ENCODE measurements at regions not wholly inside any gene's neighbourhood (a gene's known extent, or its start where the extent isn't known, plus 50 kb on each side); places are given as distances from the start of the nearest gene placed in this dataset.

- H3K27ac ChIP-seq: no peak overlapping the region
- no peak for TF ChIP-seq ZFX (IDR thresholded peaks at IDR 0.05)
- TF ChIP-seq, protein P1, sequence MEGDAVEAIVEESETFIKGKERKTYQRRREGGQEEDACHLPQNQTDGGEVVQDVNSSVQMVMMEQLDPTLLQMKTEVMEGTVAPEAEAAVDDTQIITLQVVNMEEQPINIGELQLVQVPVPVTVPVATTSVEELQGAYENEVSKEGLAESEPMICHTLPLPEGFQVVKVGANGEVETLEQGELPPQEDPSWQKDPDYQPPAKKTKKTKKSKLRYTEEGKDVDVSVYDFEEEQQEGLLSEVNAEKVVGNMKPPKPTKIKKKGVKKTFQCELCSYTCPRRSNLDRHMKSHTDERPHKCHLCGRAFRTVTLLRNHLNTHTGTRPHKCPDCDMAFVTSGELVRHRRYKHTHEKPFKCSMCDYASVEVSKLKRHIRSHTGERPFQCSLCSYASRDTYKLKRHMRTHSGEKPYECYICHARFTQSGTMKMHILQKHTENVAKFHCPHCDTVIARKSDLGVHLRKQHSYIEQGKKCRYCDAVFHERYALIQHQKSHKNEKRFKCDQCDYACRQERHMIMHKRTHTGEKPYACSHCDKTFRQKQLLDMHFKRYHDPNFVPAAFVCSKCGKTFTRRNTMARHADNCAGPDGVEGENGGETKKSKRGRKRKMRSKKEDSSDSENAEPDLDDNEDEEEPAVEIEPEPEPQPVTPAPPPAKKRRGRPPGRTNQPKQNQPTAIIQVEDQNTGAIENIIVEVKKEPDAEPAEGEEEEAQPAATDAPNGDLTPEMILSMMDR (conservative IDR thresholded peaks at IDR 0.05): no peak
Observed at GRCh38 chr10:55274367-55274766, 473.3 kb upstream of the PCDH15 start.

DNA sequence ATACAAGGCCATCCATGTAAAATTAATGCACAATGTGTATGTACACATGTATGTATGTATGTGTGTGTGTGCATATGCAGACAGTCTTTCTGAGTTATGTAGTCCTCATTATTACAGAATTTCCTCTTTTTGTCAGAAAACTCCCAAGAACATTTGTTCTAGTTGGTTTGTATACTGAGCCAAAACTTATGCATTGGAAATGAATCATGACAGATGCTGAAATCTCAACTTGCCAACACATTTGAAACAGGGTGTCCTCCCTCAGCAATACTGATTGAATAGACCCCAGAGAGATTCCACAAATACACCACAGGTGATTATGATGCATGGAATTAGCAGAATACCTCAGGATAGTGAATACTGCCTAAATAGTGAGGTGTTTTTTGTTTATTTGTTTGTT is 472.9 kb upstream of the PCDH15 start:
- H3K27ac ChIP-seq: no peak overlapping the region
- TF ChIP-seq, protein P1 (conservative IDR thresholded peaks at IDR 0.05): no peak
- no peak for TF ChIP-seq ZFX (IDR thresholded peaks at IDR 0.05)

DNA sequence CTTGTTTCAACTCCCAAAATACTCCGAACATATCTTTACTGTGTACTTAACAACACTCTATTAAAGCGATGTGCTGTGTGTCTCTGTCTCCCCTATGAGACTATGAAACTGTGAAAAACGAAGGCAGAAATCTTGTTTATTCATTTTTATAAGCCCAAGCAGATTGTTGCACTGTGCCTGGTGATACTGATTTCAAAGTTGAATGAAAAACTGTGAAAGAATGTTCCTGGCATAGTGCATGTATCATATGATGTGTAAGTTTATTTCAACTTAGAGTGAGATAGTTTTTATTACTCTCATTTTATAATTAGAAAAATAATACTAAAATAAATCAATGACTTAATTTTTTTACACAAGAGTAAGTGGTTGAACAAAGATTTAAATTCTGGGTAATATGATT is 471.9 kb upstream of the PCDH15 start:
- H3K27ac ChIP-seq: no peak overlapping the region
- TF ChIP-seq, protein P1 (conservative IDR thresholded peaks at IDR 0.05): no peak
- TF ChIP-seq ZFX (IDR thresholded peaks at IDR 0.05): no peak

DNA sequence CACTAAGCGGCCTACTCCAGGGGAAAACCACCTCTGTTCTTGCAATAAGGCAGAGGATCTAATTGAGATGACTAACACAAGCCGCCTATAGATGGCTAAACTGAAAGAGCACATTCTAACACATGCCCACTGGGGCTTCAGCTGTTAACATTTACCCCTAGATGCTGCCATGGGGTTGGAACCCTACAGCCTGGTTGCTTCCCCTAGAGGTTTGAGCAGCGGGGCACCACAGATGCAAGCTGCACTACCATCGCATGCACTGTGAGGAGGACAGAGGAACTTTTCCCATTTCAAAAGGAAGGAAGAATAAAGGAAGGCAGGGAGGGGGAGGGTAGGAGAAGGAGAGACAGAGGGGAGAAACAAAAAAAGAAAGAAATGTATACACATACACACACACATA is 465.8 kb upstream of the PCDH15 start:
- H3K27ac ChIP-seq: no peak overlapping the region
- TF ChIP-seq ZFX (IDR thresholded peaks at IDR 0.05): no peak
- TF ChIP-seq, protein P1 (conservative IDR thresholded peaks at IDR 0.05): no peak

DNA sequence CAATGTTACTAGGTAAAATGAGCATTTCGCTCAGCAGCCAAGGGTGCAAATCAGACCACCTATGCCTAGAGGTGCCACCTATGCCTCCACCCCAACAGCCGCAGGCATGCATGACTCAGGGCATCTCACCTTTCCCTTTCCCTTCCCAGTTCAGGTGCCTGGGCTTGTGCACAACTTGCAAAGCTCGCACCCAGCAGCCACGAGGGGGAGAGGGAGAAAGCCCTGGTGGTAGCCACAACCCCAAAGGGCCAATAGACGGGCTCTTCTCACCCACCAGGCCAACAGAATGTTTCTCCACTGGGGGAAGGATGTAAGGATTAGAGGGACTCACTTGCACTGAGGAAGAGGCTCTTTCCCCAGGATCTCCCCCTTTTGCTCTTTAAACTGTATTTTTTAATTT is 462.3 kb upstream of the PCDH15 start:
- no peak overlapping the region for H3K27ac ChIP-seq
- TF ChIP-seq, protein P1 (conservative IDR thresholded peaks at IDR 0.05): no peak
- TF ChIP-seq ZFX (IDR thresholded peaks at IDR 0.05): no peak

- H3K27ac ChIP-seq: no peak overlapping the region
- no peak for TF ChIP-seq ZFX (IDR thresholded peaks at IDR 0.05)
- TF ChIP-seq, protein P1 (conservative IDR thresholded peaks at IDR 0.05): no peak
Observed at GRCh38 chr10:55242544-55242943, 441.5 kb upstream of the PCDH15 start.

DNA sequence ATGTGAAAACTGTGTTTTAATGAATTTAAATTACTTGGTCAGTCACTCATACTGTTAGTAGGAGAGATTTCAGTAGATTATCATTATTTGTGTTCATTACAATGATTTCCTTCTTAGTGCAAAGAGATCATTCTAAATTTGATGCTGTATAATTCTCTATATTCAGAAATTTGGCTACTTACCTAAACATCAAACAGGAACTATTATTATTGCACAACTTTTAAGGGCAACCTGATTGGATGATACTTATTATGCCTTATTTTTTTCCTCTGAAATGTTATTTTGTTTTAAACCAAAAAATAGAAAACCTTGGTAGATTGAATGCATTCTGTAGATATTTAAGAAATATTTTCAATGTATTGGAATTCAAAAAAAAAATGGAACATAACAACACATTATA is 436.4 kb upstream of the PCDH15 start:
- no peak overlapping the region for H3K27ac ChIP-seq
- no peak for TF ChIP-seq ZFX (IDR thresholded peaks at IDR 0.05)
- TF ChIP-seq, protein P1 (conservative IDR thresholded peaks at IDR 0.05): no peak

All from C4-2B (cell line).